ENCODE measurements at regions not wholly inside any gene's neighbourhood (a gene's known extent, or its start where the extent isn't known, plus 50 kb on each side); places are given as distances from the start of the nearest gene placed in this dataset.

GRCh38 chr7:20839196-20839735 lies 52.6 kb upstream of the SP8 start:
- FAIRE-seq (no peak), DNase-seq (ENCODE audit: insufficient read length, low spot score) (no peak)
- TF ChIP-seq POLR2A (IDR thresholded peaks at IDR 0.05; ENCODE audit: low read depth, low read length): no peak

GRCh38 chr7:20839987-20840386 lies 53.3 kb upstream of the SP8 start:
- DNase-seq (ENCODE audit: insufficient read length, low spot score): no peak
- no peak for TF ChIP-seq POLR2A (IDR thresholded peaks at IDR 0.05; ENCODE audit: low read depth, low read length)
- no peak for FAIRE-seq

DNA sequence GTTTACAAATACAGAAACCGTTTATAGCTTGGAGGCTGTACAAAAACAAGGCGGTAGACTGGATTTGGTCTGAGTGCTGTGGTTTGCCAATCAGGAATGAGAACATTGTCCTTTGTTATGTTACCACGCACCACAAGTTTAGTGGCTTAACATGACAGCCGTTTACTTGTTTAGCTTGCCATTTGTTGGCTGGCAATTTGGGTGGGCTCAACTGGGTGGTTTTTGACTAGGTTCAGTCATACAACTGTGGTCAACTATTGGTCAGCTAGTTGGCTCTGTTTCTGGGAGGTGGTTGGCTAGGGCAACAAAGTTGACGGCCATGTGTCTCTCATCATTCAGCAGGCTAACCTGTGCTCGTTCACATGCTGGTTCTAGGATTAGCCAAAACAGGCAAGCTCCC lies 60.1 kb upstream of the SP8 start:
- FAIRE-seq (no peak), DNase-seq (ENCODE audit: insufficient read length, low spot score) (no peak)
- no peak for TF ChIP-seq POLR2A (IDR thresholded peaks at IDR 0.05; ENCODE audit: low read depth, low read length)

DNA sequence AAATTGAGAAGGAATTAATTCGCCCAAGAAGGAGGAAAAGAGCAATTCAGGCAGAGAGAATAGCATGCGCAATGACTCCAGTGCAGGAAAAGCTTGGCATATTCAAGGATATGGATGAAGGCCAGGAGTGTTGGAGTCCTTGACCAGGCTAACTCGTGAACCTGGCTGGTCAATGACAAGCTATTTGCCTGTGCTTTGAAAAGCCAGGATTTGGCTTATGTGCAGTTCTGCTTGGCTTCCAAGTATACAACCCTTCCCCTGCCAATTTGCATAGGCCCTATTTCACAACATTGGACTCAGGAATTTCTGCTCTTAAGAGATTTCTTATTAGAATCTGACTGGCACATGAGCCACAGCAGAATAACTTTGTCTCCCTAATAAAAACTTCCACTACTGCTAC lies 72.3 kb upstream of the SP8 start:
- DNase-seq (ENCODE audit: insufficient read length, low spot score): no peak
- TF ChIP-seq POLR2A (IDR thresholded peaks at IDR 0.05; ENCODE audit: low read depth, low read length): no peak
- FAIRE-seq: no peak

DNA sequence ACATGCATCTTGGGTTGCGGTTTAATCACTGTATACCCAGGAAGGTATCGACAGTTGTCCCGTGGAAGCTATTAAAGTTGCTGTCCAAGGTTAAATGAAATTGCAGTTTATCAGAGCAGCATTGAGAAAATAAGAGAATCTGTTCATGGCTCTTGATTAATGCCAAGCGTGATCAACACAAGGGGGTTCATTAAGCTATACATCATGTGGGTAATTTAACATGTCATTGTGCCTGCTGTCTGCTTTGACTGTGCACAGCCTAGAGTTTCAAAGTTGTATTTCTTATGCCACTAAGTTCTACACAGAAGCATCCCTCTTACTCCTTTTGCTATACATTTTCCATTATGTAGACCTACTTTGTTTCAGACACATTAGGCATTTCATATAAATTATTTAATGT lies 74.8 kb upstream of the SP8 start:
- FAIRE-seq: peak; percentile 50
- DNase-seq (ENCODE audit: insufficient read length, low spot score): no peak
- no peak for TF ChIP-seq POLR2A (IDR thresholded peaks at IDR 0.05; ENCODE audit: low read depth, low read length)

DNA sequence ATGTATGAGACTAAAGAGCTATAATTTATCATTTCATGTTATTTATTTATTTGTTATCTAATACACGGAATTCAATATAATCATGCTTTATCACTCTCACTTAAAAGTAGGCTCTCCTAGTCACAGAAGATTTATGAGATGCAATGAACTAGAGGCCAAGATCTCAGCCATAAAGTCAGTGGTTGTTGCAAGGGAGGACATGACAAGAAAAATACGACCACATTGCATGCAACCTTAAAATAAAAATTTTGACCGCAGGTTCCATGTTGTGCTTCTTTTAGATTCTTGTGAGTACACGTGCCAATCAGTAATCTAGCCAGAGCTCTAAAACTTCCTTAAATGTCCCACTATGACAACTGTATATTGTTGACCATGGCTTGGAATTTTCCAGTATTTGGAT lies 75.9 kb upstream of the SP8 start:
- FAIRE-seq: no peak
- no peak for DNase-seq (ENCODE audit: insufficient read length, low spot score)
- TF ChIP-seq POLR2A (IDR thresholded peaks at IDR 0.05; ENCODE audit: low read depth, low read length): no peak

DNA sequence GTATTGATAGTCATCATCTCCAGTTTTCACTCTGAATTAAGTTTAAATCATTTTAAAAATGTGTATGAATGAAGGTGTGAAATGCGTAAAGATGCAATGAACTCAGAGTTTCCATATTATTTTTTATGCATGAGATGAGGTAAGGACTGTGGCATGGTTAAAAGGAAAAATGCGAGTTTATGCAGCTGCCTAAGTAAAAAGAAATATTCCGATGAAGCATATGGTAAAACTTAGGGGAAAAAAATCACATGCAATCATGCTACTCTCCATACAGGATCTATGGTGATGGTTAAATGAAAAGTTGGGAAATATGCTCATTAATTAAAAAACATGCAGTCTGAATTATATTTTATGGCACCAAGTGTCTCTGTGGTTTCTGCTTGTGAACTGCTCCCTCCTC lies 77.5 kb upstream of the SP8 start:
- FAIRE-seq: no peak
- no peak for DNase-seq (ENCODE audit: insufficient read length, low spot score)
- no peak for TF ChIP-seq POLR2A (IDR thresholded peaks at IDR 0.05; ENCODE audit: low read depth, low read length)

GRCh38 chr7:20865684-20866083 lies 79.0 kb upstream of the SP8 start:
- no peak for TF ChIP-seq POLR2A (IDR thresholded peaks at IDR 0.05; ENCODE audit: low read depth, low read length)
- DNase-seq (ENCODE audit: insufficient read length, low spot score): no peak
- FAIRE-seq: no peak

GRCh38 chr7:20870977-20871376 lies 84.3 kb upstream of the SP8 start:
- no peak for TF ChIP-seq POLR2A (IDR thresholded peaks at IDR 0.05; ENCODE audit: low read depth, low read length)
- FAIRE-seq: no peak
- no peak for DNase-seq (ENCODE audit: insufficient read length, low spot score)

DNA sequence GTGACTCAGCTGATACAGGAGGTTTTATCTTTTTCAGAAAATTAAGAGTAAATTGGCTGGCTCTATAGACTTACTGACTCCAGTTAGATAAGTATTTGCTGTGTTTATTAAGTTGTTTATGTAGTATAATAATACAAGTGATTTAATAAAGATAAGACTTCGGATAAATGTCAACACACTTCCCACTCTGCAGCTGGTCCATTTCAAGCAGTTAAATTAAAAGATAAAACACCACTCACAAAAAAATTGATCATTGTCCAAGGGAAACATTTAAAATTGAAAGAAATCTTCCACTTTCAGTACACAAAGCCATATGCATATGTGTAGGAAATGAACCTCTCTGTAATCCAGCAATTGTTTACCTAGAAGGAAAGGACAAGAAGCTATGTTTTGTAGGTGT lies 106.1 kb upstream of the SP8 start:
- no peak for DNase-seq (ENCODE audit: insufficient read length, low spot score)
- TF ChIP-seq POLR2A (IDR thresholded peaks at IDR 0.05; ENCODE audit: low read depth, low read length): no peak
- FAIRE-seq: no peak

GRCh38 chr7:20894806-20895205 lies 108.1 kb upstream of the SP8 start:
- FAIRE-seq: no peak
- no peak for DNase-seq (ENCODE audit: insufficient read length, low spot score)
- TF ChIP-seq POLR2A (IDR thresholded peaks at IDR 0.05; ENCODE audit: low read depth, low read length): no peak

- FAIRE-seq (peak; percentile 66), DNase-seq (ENCODE audit: insufficient read length, low spot score) (no peak)
- TF ChIP-seq POLR2A (IDR thresholded peaks at IDR 0.05; ENCODE audit: low read depth, low read length): no peak
Measured at GRCh38 chr7:20895563-20895962, 108.9 kb upstream of the SP8 start.

GRCh38 chr7:20896996-20897395 lies 110.3 kb upstream of the SP8 start:
- no peak for TF ChIP-seq POLR2A (IDR thresholded peaks at IDR 0.05; ENCODE audit: low read depth, low read length)
- no peak for DNase-seq (ENCODE audit: insufficient read length, low spot score)
- no peak for FAIRE-seq

- DNase-seq (ENCODE audit: insufficient read length, low spot score) (no peak), FAIRE-seq (no peak)
Measured at GRCh38 chr7:20906801-20907453, 120.2 kb upstream of the SP8 start.

DNA sequence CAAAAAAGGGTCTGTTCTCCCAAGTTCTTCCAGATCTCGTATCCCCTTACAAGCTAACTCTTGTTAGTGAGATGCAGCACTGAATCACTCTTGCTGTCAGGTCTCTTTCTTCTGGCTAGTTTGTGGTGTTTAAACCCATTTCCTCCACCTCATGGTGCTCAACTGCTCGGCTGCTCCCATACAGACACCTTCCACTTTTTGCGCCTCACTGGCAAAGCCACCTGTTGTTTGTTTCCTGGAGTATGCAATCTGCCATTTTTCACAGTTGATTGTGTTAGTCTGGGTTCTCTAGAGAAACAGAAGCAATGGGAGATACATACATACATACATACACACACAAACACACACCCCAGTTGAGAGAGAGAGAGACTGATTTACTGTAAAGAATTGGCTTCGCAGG lies 124.4 kb upstream of the SP8 start:
- FAIRE-seq: no peak

More at GRCh38 chr7:20906801-20907453, 120.2 kb upstream of the SP8 start:
- TF ChIP-seq POLR2A (IDR thresholded peaks at IDR 0.05; ENCODE audit: low read depth, low read length): no peak

More for the DNA sequence above, 124.4 kb upstream of the SP8 start:
- TF ChIP-seq POLR2A (IDR thresholded peaks at IDR 0.05; ENCODE audit: low read depth, low read length): no peak
- no peak for DNase-seq (ENCODE audit: insufficient read length, low spot score)
